Progenitor cell of endocrine pancreas (in vitro differentiated cells): ENCODE measurements at regions not wholly inside any gene's neighbourhood (a gene's known extent, or its start where the extent isn't known, plus 50 kb on each side); places are given as distances from the start of the nearest gene placed in this dataset.

Experiments
- DNase-seq: peaks from one replicate; pipeline ENCODE4 v3.0.0; 2021; ENCODE audit warnings: low spot score; ENCODE audit not compliant: unreplicated experiment
- H3K27ac Mint-ChIP-seq: 2 replicates; pipeline ENCODE4 v1.8.0; 2021; ENCODE audit warnings: mild to moderate bottlenecking, moderate library complexity, mixed read lengths
- H3K27me3 Mint-ChIP-seq: 2 replicates; pipeline ENCODE4 v1.8.0; 2021; ENCODE audit warnings: mixed read lengths
- H3K36me3 Mint-ChIP-seq: 2 replicates; pipeline ENCODE4 v1.8.0; 2022; ENCODE audit warnings: mixed read lengths; ENCODE audit not compliant: insufficient read depth
- H3K4me1 Mint-ChIP-seq: 2 replicates; pipeline ENCODE4 v1.8.0; 2021; ENCODE audit warnings: low read depth, mixed read lengths
- H3K4me3 Mint-ChIP-seq: 2 replicates; pipeline ENCODE4 v1.8.0; 2021; ENCODE audit warnings: low read depth, mild to moderate bottlenecking, moderate library complexity, mixed read lengths
- H3K9me3 Mint-ChIP-seq: 2 replicates; pipeline ENCODE4 v1.8.0; 2021; ENCODE audit warnings: low read depth, mixed read lengths
- TF ChIP-seq, protein P1 (sequence below): fragments of 200-600 bp; sonication (generic); IDR thresholded peaks from one replicate; pipeline ENCODE4 v1.5.0; 2021; ENCODE audit warnings: antibody characterized with exemption, mild to moderate bottlenecking; ENCODE audit not compliant: unreplicated experiment

DNA sequence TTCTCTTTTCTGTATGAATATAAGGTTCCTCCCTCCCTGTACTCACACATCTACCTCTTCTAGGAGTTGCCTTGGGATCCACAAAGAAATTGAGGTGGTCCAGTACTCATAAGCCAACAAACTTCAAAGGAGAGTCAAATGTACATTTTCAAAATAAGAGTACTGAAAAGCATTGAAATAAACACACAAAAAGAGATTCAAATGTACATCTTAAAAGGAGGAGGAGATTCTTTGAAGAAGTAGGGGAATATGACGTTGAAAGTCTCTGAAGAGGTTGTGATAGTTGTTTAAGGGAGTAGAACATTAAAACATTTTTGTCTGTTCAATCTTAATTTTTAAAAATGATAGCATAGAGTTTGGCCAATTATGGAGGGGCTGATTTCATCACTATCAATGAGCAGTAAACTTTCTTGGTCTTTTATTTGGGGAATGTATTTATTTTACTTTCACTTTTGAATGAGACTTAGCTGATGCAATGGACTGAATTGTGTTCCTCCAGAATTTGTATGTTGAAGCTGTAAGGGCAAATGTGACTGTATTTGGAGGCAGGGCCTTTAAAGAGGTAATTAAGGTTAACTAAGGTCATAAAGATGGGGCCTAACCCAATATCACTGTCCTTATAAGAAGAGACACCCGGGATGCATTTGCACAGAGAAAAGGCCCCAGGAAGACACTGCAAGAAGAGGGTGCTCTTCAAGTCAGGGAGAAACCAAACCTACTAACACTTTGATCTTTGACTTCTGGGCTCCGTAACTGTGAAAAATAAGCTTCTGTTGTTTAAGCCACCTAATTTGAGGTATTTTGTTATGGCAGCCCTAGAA lies 226.3 kb upstream of the PGRMC2 start:
- Mint-ChIP-seq H3K4me3 (no peak overlapping the region), H3K36me3 (no peaks in the 10 kb centered on the region), H3K9me3 (no peaks in the 10 kb centered on the region), H3K27ac (no peak overlapping the region), H3K4me1 (peaks cover 13% of the 10 kb centered on the region), H3K27me3 (no peaks in the 10 kb centered on the region)
- TF ChIP-seq, protein P1, sequence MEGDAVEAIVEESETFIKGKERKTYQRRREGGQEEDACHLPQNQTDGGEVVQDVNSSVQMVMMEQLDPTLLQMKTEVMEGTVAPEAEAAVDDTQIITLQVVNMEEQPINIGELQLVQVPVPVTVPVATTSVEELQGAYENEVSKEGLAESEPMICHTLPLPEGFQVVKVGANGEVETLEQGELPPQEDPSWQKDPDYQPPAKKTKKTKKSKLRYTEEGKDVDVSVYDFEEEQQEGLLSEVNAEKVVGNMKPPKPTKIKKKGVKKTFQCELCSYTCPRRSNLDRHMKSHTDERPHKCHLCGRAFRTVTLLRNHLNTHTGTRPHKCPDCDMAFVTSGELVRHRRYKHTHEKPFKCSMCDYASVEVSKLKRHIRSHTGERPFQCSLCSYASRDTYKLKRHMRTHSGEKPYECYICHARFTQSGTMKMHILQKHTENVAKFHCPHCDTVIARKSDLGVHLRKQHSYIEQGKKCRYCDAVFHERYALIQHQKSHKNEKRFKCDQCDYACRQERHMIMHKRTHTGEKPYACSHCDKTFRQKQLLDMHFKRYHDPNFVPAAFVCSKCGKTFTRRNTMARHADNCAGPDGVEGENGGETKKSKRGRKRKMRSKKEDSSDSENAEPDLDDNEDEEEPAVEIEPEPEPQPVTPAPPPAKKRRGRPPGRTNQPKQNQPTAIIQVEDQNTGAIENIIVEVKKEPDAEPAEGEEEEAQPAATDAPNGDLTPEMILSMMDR, result no peak
- DNase-seq, result no peak

DNA sequence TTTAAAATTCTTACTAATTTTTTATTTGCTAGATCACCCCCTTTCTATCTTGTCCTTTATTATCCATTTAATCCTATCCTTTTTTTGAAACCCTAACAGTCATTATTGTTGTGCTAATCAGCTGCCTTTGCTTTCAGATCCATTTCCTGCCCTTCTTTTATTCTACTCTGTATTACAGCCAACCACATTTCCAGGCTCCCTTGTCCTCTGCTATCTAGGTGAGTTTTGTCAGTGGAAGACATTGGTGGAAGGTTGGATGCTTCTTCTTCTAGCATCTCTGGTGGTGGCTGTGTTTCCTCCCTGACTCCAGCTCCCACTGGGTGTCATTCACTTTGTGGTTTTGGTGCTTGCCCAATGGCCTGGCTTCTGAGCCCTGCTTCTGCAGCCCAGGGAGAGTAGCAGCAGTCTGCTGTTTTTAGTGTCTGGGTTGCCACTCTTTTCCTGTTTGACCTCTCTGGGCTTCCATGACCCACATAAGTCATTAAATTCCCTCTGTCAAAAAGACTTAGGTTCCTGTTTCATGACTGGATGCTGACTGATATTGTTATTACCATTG lies 225.2 kb upstream of the PGRMC2 start:
- no peak for DNase-seq
- H3K27me3 Mint-ChIP-seq, result no peaks in the 10 kb centered on the region
- H3K9me3 Mint-ChIP-seq, result no peaks in the 10 kb centered on the region
- peaks cover 9% of the 10 kb centered on the region for H3K4me1 Mint-ChIP-seq
- no peaks in the 10 kb centered on the region for H3K36me3 Mint-ChIP-seq
- H3K27ac Mint-ChIP-seq, result no peak overlapping the region
- TF ChIP-seq, protein P1, result no peak
- H3K4me3 Mint-ChIP-seq, result no peak overlapping the region

DNA sequence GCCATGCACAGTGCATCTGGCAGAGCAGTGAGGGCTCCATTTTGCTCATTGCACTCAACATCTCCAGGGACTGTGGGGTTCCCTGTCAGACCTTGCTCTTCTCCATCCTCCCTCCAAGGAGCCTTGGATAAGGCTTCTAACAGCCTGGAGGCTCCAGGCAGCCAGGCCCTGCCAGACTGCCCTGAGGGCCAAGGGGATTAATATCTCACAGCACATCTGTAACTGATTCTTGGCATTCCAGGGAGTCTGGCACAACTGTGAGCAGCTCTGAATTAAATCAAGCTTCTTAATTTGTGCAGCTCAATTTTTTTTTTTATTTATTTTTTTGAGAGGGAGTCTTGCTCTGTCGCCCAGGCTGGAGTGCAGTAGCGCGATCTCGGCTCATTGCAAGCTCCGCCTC lies 224.5 kb upstream of the PGRMC2 start:
- Mint-ChIP-seq H3K27me3 (no peaks in the 10 kb centered on the region), H3K27ac (no peak overlapping the region), H3K4me3 (no peak overlapping the region), H3K9me3 (no peaks in the 10 kb centered on the region), H3K36me3 (no peaks in the 10 kb centered on the region), H3K4me1 (peaks cover 2% of the 10 kb centered on the region)
- TF ChIP-seq, protein P1, result no peak
- no peak for DNase-seq

DNA sequence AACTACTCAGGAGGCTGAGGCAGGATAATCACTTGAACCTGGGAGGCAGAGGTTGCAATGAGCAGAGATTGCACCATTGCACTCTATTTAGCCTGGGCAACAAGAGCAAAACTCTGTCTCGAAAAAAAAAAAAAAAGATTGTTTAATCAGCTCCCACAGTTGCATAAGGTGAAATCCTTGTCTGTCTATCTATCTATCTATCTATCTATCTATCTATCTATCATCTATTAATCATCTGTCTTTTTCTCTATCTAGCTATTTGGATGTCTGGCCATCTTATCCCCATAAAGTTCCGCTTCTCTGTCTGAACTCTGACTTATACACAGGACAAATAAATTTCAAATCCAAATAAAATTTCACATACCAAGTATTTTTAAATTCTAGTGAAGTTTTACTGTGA lies 223.2 kb upstream of the PGRMC2 start:
- Mint-ChIP-seq H3K27me3 (no peaks in the 10 kb centered on the region), H3K4me1 (no peaks in the 10 kb centered on the region), H3K4me3 (no peak overlapping the region), H3K27ac (no peak overlapping the region), H3K36me3 (no peaks in the 10 kb centered on the region), H3K9me3 (peaks cover under 1% of the 10 kb centered on the region)
- no peak for DNase-seq
- TF ChIP-seq, protein P1, result no peak

DNA sequence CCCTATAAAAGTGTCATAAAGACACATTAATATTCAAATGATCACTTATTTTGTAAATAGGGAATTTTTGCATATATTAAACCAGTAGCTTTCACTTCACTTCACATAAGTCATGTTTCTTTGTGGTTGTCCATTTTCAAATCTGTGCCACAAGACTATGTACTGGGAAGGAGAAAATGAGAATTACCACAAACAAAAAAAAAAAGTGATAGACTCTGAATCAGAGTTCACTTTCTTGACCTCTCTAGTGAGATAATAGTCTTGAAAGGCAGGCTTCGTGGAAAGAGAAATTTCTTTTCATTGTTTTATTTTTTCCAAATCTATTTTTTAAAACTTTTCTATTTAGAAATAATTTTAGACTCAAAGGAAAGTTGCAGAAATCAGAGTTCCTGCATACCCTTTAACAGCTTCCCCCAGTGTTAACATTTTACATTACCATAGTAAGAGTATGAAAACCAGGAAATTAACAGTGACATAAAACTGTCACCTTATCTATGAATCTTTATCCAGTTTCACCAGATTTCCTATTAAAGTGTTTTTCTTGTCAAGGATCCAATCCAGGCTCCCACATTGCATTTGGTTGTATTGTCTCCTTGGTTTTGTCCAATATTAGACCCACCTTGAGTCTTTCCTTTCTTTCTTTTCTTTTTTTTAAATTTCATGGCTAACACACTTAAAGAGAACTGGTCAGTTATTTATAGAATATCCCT lies 215.4 kb upstream of the PGRMC2 start:
- no peak overlapping the region for H3K4me3 Mint-ChIP-seq
- no peak overlapping the region for H3K27ac Mint-ChIP-seq
- DNase-seq, result no peak
- H3K27me3 Mint-ChIP-seq, result no peaks in the 10 kb centered on the region
- H3K4me1 Mint-ChIP-seq, result no peaks in the 10 kb centered on the region
- H3K36me3 Mint-ChIP-seq, result no peaks in the 10 kb centered on the region
- peaks cover 36% of the 10 kb centered on the region for H3K9me3 Mint-ChIP-seq
- TF ChIP-seq, protein P1, result no peak
